ENCODE measurements at regions not wholly inside any gene's neighbourhood (a gene's known extent, or its start where the extent isn't known, plus 50 kb on each side); places are given as distances from the start of the nearest gene placed in this dataset.
A peak's percentile ranks its signal among the peaks of the same experiment; 100 is the strongest.

- DNase-seq (ENCODE audit: low read depth): no peak
Measured at GRCh38 chr17:33778505-33779233, 476.4 kb upstream of the CCL2 start.

- DNase-seq (ENCODE audit: low read depth): peak; percentile 60
Measured at GRCh38 chr17:33779234-33779591, 475.9 kb upstream of the CCL2 start.

- DNase-seq (ENCODE audit: low read depth): no peak
Measured at GRCh38 chr17:33785281-33785680, 469.8 kb upstream of the CCL2 start.

GRCh38 chr17:33786478-33786877 is 468.6 kb upstream of the CCL2 start:
- DNase-seq (ENCODE audit: low read depth): no peak

GRCh38 chr17:33789658-33790057 is 465.4 kb upstream of the CCL2 start:
- no peak for DNase-seq (ENCODE audit: low read depth)

GRCh38 chr17:33797181-33797580 is 457.9 kb upstream of the CCL2 start:
- DNase-seq (ENCODE audit: low read depth): no peak

GRCh38 chr17:33798308-33798707 is 456.8 kb upstream of the CCL2 start:
- no peak for DNase-seq (ENCODE audit: low read depth)

- DNase-seq (ENCODE audit: low read depth): no peak
Measured at GRCh38 chr17:33802349-33803198, 452.5 kb upstream of the CCL2 start.

GRCh38 chr17:33803199-33803685 is 451.8 kb upstream of the CCL2 start:
- no peak for DNase-seq (ENCODE audit: low read depth)

- no peak for DNase-seq (ENCODE audit: low read depth)
Measured at GRCh38 chr17:33803686-33804085, 451.4 kb upstream of the CCL2 start.

- no peak for DNase-seq (ENCODE audit: low read depth)
Measured at GRCh38 chr17:33804401-33804800, 450.7 kb upstream of the CCL2 start.

- DNase-seq (ENCODE audit: low read depth): no peak
Measured at GRCh38 chr17:33806631-33807030, 448.5 kb upstream of the CCL2 start.

- DNase-seq (ENCODE audit: low read depth): no peak
Measured at GRCh38 chr17:33809748-33810147, 445.3 kb upstream of the CCL2 start.

- DNase-seq (ENCODE audit: low read depth): no peak
Measured at GRCh38 chr17:33811004-33811760, 443.9 kb upstream of the CCL2 start.

- no peak for DNase-seq (ENCODE audit: low read depth)
Measured at GRCh38 chr17:33811984-33812577, 443.0 kb upstream of the CCL2 start.

- no peak for DNase-seq (ENCODE audit: low read depth)
Measured at GRCh38 chr17:33814852-33815251, 440.2 kb upstream of the CCL2 start.

- DNase-seq (ENCODE audit: low read depth): no peak
Measured at GRCh38 chr17:33816036-33816435, 439.0 kb upstream of the CCL2 start.

GRCh38 chr17:33816842-33817617 is 438.1 kb upstream of the CCL2 start:
- DNase-seq (ENCODE audit: low read depth): no peak

GRCh38 chr17:33819539-33819938 is 435.5 kb upstream of the CCL2 start:
- no peak for DNase-seq (ENCODE audit: low read depth)

- no peak for DNase-seq (ENCODE audit: low read depth)
Measured at GRCh38 chr17:33832262-33832661, 422.8 kb upstream of the CCL2 start.

GRCh38 chr17:33837281-33837680 is 417.8 kb upstream of the CCL2 start:
- DNase-seq (ENCODE audit: low read depth): no peak
